Immature natural killer cell (primary cell): ENCODE measurements at regions not wholly inside any gene's neighbourhood (a gene's known extent, or its start where the extent isn't known, plus 50 kb on each side); places are given as distances from the start of the nearest gene placed in this dataset.
A peak's percentile ranks its signal among the peaks of the same experiment; 100 is the strongest.
"Not testable (repeated sequence)": the region's sequence is repeated elsewhere in the genome, so short reads cannot be mapped to it uniquely, and the experiment has no call there.

Experiments
- DNase-seq, 3 donors: peaks; one replicate each; pipeline ENCODE4 v3.0.0; 2022; ENCODE audit warnings: mixed read lengths in 1 of 3
- H3K27ac Mint-ChIP-seq, 6 donors: one replicate each; pipeline ENCODE4 v1.8.0; 2020; ENCODE audit warnings: mixed read lengths in 6 of 6, mild to moderate bottlenecking in 5 of 6, inconsistent platforms in 4 of 6, moderate library complexity in 3 of 6
- H3K27me3 Mint-ChIP-seq, 3 donors: one replicate each; pipeline ENCODE4 v1.8.0; 2020 to 2021; ENCODE audit warnings: low read depth in 3 of 3, mild to moderate bottlenecking in 3 of 3, mixed read lengths in 3 of 3, moderate library complexity in 3 of 3, inconsistent platforms in 1 of 3
- H3K36me3 Mint-ChIP-seq, 3 donors: one replicate each; pipeline ENCODE4 v1.8.0; 2020; ENCODE audit warnings: mixed read lengths in 3 of 3, inconsistent platforms in 2 of 3, mild to moderate bottlenecking in 2 of 3
- H3K4me1 Mint-ChIP-seq, 2 donors: one replicate each; pipeline ENCODE4 v1.8.0; 2020; ENCODE audit warnings: inconsistent platforms in 2 of 2, mild to moderate bottlenecking in 2 of 2, mixed read lengths in 2 of 2, moderate library complexity in 1 of 2
- H3K4me3 Mint-ChIP-seq, 5 donors: one replicate each; pipeline ENCODE4 v1.8.0; 2020; ENCODE audit warnings: mild to moderate bottlenecking in 5 of 5, mixed read lengths in 5 of 5, inconsistent platforms in 3 of 5, moderate library complexity in 3 of 5
- H3K9me3 Mint-ChIP-seq, 6 donors: one replicate each; pipeline ENCODE4 v1.8.0; 2020; ENCODE audit warnings: mild to moderate bottlenecking in 6 of 6, mixed read lengths in 6 of 6, inconsistent platforms in 4 of 6, moderate library complexity in 3 of 6

GRCh38 chr14:106115401-106115800 is 589.0 kb downstream of the TMEM121 start:
- Mint-ChIP-seq H3K27me3 (peaks cover 0 to 8% (median 2%) of the 10 kb centered on the region in 3 donors), H3K36me3 (no peaks in the 10 kb centered on the region), H3K27ac (peak overlapping the region in 5 of 6 donors; percentile 49 to 90 (median 65)), H3K4me1 (peaks cover 10 to 14% of the 10 kb centered on the region in 2 donors), H3K9me3 (no peaks in the 10 kb centered on the region), H3K4me3 (peak overlapping the region in 1 of 5 donors; percentile 60)
- no peak for DNase-seq

DNA sequence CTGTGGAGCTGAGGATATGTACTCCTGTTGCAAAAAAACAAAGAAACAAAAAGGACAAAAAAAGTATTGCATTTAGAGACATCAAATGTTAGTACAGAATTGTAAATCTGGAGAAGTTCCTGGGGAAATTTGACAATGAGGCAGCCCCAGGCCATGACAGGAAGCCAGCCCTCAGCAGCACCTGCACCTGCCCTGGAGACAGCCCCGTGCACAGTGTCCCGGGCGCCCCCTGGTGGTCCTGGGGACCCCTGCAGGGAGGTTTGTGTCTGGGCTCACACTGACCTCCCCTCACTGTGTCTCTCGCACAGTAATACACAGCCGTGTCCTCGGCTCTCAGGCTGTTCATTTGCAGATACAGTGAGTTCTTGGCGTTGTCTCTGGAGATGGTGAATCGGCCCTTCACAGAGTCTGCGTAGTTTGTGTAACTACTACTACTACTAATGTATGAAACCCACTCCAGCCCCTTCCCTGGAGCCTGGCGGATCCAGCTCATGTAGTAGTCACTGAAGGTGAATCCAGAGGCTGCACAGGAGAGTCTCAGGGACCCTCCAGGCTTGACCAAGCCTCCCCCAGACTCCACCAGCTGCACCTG is 590.1 kb downstream of the TMEM121 start:
- peak in 2 of 3 donors; percentile 6 to 9 for DNase-seq
- not testable (repeated sequence) for H3K4me3 Mint-ChIP-seq

GRCh38 chr14:106120101-106120500 is 593.7 kb downstream of the TMEM121 start:
- peaks cover 4 to 10% (median 4%) of the 10 kb centered on the region in 3 donors for H3K27me3 Mint-ChIP-seq
- no peak for DNase-seq
- H3K36me3 Mint-ChIP-seq: no peaks in the 10 kb centered on the region
- H3K27ac Mint-ChIP-seq: no peak overlapping the region
- peaks cover 10 to 14% of the 10 kb centered on the region in 2 donors for H3K4me1 Mint-ChIP-seq
- no peak overlapping the region for H3K4me3 Mint-ChIP-seq
- no peaks in the 10 kb centered on the region for H3K9me3 Mint-ChIP-seq

More for the DNA sequence above, 590.1 kb downstream of the TMEM121 start:
- H3K36me3 Mint-ChIP-seq, H3K27me3 Mint-ChIP-seq, H3K27ac Mint-ChIP-seq, H3K9me3 Mint-ChIP-seq: not testable (repeated sequence)
- H3K4me1 Mint-ChIP-seq: peaks cover 10 to 14% of the 10 kb centered on the region in 2 donors

GRCh38 chr14:106129274-106129673 is 602.9 kb downstream of the TMEM121 start:
- no peak overlapping the region for H3K4me3 Mint-ChIP-seq
- no peak overlapping the region for H3K27ac Mint-ChIP-seq
- H3K36me3 Mint-ChIP-seq: no peaks in the 10 kb centered on the region
- no peaks in the 10 kb centered on the region for H3K9me3 Mint-ChIP-seq
- peaks cover 9 to 20% of the 10 kb centered on the region in 2 donors for H3K4me1 Mint-ChIP-seq
- peaks cover 0 to 12% (median 2%) of the 10 kb centered on the region in 3 donors for H3K27me3 Mint-ChIP-seq
- DNase-seq: peak; percentile 15 to 25 (median 23)

- not testable (repeated sequence) for DNase-seq, H3K36me3 Mint-ChIP-seq, H3K4me3 Mint-ChIP-seq, H3K9me3 Mint-ChIP-seq, H3K27ac Mint-ChIP-seq
- Mint-ChIP-seq H3K27me3 (peaks cover 1 to 11% (median 2%) of the 10 kb centered on the region in 3 donors), H3K4me1 (peaks cover 9 to 20% of the 10 kb centered on the region in 2 donors)
Observed at GRCh38 chr14:106129904-106130661, 603.7 kb downstream of the TMEM121 start.

DNA sequence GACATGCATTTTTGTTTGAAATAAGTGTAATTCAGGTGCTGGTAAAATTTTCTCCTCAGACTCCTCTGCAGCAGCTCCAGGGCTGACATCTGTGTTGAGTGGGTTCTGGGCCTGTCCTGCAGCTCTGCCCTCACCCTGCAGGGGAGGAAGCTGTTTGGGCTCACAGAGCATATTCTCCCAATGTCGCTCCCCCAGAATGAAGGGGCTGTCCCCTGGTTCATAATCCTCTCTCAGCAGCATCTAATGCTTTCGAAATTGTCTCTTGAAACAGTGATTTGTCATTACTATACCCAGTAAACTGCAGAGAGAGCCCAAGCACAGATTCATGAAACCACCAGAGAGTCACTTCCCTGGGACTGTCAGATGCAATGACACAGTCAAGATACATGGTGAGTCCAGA is 606.7 kb downstream of the TMEM121 start:
- not testable (repeated sequence) for H3K4me3 Mint-ChIP-seq, H3K9me3 Mint-ChIP-seq, DNase-seq, H3K27me3 Mint-ChIP-seq, H3K36me3 Mint-ChIP-seq, H3K27ac Mint-ChIP-seq
- peaks cover 9 to 19% of the 10 kb centered on the region in 2 donors for H3K4me1 Mint-ChIP-seq

DNA sequence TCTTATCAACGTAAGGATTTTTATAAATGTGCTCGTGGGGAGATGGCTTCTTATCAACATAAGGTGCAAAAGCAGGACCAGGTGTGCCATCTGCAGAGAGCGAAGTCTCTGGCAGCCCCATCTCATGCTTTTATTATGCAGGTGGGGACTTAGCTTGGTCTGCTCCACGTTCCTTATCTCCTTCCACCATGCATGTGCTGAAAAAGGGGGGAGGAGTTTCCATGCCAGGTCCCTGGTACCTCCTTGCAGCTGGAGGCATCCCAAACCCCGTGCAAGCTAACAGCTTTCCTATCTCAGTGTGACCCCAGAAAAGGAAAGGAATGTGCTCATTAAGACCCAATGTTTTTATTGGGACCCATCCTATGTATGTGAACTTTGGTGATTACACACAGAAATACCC is 608.5 kb downstream of the TMEM121 start:
- Mint-ChIP-seq H3K9me3 (no peaks in the 10 kb centered on the region), H3K27ac (no peak overlapping the region), H3K36me3 (no peaks in the 10 kb centered on the region), H3K27me3 (peaks cover 2 to 8% (median 2%) of the 10 kb centered on the region in 3 donors), H3K4me3 (no peak overlapping the region), H3K4me1 (peaks cover 0 to 5% of the 10 kb centered on the region in 2 donors)
- no peak for DNase-seq

DNA sequence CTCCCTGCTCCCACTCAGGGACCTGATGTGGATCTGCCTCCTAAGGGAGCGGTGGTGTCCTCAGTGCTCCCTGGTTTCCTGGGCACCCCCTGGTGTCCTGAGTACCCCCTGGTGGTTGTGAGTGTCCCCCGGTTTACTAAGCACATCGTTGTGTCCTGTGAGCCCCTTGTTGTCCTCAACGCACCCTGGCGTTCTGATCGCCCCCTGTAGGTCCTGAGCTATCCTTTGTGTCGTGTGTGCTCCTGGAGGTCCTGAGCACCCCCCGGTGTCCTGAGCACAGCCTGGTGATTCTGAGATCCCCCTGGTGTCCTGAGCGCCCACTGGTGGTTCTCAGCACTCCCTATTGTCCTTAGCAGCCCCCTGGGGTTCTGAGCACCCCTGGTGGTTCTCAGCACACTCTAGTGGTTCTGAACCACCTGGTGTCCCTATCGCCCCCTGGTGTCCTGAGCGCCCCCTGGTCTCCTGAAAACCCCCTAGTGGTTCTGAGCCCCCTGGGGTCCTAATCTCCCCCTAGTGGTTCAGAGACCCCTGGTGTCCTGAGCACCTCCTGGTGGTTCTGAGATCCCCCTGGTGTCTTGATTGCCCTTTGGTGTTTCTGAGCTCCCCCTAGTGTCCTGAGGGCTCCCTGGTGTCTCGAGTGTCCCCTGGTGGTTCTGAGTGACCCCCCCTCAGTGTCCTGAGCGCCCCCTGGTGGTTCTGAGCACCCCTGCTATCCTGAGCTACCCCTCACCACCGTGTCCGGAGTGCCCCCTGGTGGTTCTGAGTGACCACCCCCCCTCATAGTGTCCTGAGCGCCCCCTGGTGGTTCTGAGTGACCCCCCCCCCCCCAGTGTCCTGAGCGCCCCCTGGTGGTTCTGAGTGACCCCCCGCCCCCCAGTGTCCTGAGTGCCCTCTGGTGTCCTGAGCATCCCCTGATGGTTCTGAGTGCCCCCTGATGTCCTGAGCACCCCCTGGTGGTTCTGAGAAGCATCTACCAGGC is 615.1 kb downstream of the TMEM121 start:
- Mint-ChIP-seq H3K4me3 (no peak overlapping the region), H3K27ac (peak overlapping the region in 3 of 6 donors; percentile 1 to 62 (median 45)), H3K4me1 (peaks cover 18 to 20% of the 10 kb centered on the region in 2 donors), H3K9me3 (no peaks in the 10 kb centered on the region), H3K27me3 (peaks cover 4 to 5% (median 5%) of the 10 kb centered on the region in 3 donors), H3K36me3 (no peaks in the 10 kb centered on the region)
- peak; percentile 22 to 46 (median 38) for DNase-seq

GRCh38 chr14:106145731-106146130 is 619.3 kb downstream of the TMEM121 start:
- Mint-ChIP-seq H3K4me3 (peak overlapping the region in 1 of 5 donors; percentile 44), H3K27me3 (peaks cover 5 to 20% (median 5%) of the 10 kb centered on the region in 3 donors), H3K4me1 (peaks cover 19 to 22% of the 10 kb centered on the region in 2 donors)
- not testable (repeated sequence) for H3K36me3 Mint-ChIP-seq, H3K9me3 Mint-ChIP-seq, H3K27ac Mint-ChIP-seq
- DNase-seq: peak; percentile 12 to 33 (median 17)

DNA sequence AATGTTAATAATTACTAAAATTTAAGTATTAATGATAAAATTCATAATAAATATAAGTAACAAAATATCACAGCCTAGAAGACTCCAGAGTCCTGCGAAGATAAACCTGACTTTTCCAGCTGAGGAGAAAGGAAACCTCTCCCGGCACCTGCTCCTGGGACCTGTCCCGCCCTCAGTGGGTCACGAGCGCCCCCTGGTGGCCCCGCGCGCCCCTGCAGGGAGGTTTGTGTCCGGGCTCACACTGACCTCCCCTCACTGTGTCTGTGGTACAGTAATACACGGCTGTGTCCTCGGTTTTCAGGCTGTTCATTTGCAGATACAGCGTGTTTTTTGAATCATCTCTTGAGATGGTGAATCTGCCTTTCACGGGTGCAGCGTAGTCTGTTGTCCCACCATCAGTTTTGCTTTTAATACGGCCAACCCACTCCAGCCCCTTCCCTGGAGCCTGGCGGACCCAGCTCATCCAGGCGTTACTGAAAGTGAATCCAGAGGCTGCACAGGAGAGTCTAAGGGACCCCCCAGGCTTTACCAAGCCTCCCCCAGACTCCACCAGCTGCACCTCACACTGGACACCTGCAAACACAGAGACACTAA is 627.1 kb downstream of the TMEM121 start:
- H3K4me1 Mint-ChIP-seq, H3K36me3 Mint-ChIP-seq, H3K27ac Mint-ChIP-seq, H3K4me3 Mint-ChIP-seq, H3K9me3 Mint-ChIP-seq: not testable (repeated sequence)
- peaks cover 3 to 20% (median 8%) of the 10 kb centered on the region in 3 donors for H3K27me3 Mint-ChIP-seq
- DNase-seq: peak; percentile 74 to 78 (median 75)

DNA sequence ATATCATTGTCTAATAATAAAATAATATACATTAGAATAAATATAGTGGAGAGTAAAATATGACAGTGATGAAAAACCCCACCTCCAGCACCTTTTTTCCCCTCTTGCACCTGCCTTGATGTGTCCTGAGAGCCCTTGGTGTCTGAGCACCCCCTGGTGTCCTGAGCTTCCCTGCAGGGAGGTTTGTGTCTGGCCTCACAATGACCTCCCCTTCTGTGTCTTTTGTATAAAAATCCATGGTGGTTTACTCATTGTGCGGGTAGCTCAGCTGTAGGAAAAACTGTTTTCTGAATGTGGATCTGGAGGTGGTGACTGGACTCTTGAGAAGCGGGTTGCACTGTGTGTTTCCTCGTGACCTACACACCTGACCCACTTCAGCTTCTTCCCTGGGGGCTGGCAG is 636.9 kb downstream of the TMEM121 start:
- Mint-ChIP-seq H3K27me3 (peaks cover 4 to 38% (median 18%) of the 10 kb centered on the region in 3 donors), H3K4me3 (no peak overlapping the region), H3K9me3 (peaks cover 0 to 3% (median 0%) of the 10 kb centered on the region in 6 donors), H3K27ac (no peak overlapping the region), H3K4me1 (peaks cover 10% of the 10 kb centered on the region in 2 donors), H3K36me3 (no peaks in the 10 kb centered on the region)
- DNase-seq: no peak

- H3K27ac Mint-ChIP-seq, H3K36me3 Mint-ChIP-seq, DNase-seq, H3K9me3 Mint-ChIP-seq, H3K4me3 Mint-ChIP-seq: not testable (repeated sequence)
- Mint-ChIP-seq H3K27me3 (peaks cover 3 to 36% (median 18%) of the 10 kb centered on the region in 3 donors), H3K4me1 (peaks cover 10% of the 10 kb centered on the region in 2 donors)
Observed at GRCh38 chr14:106163812-106164211, 637.4 kb downstream of the TMEM121 start.

- Mint-ChIP-seq H3K4me1 (peaks cover 10% of the 10 kb centered on the region in 2 donors), H3K36me3 (no peaks in the 10 kb centered on the region), H3K27ac (peak overlapping the region in 4 of 6 donors; percentile 2 to 78 (median 30)), H3K4me3 (peak overlapping the region in 1 of 5 donors; percentile 9), H3K9me3 (no peaks in the 10 kb centered on the region), H3K27me3 (peaks cover 4 to 33% (median 22%) of the 10 kb centered on the region in 3 donors)
- no peak for DNase-seq
Observed at GRCh38 chr14:106166232-106166631, 639.8 kb downstream of the TMEM121 start.
